WERI-Rb-1 (cell line): ENCODE measurements at regions not wholly inside any gene's neighbourhood (a gene's known extent, or its start where the extent isn't known, plus 50 kb on each side); places are given as distances from the start of the nearest gene placed in this dataset.

ENCODE experiments used
- DNase-seq: peaks from one replicate; pipeline ENCODE4 v3.0.0-alpha.2; 2020
- H3K27ac ChIP-seq: fragments of 250-450 bp; sonication (Bioruptor Pico); 2 replicates; pipeline ENCODE4 v1.5.1; 2020; ENCODE audit warnings: mild to moderate bottlenecking, moderate library complexity
- H3K27me3 ChIP-seq: fragments of 250-450 bp; sonication (Bioruptor Pico); 2 replicates; pipeline ENCODE4 v1.5.1; 2021; ENCODE audit warnings: mild to moderate bottlenecking, low read depth, moderate library complexity; ENCODE audit not compliant: insufficient read depth, severe bottlenecking
- H3K36me3 ChIP-seq: fragments of 250-450 bp; sonication (Bioruptor Pico); 2 replicates; pipeline ENCODE4 v1.5.1; 2020; ENCODE audit warnings: mild to moderate bottlenecking, moderate library complexity
- H3K4me3 ChIP-seq: 2 replicates; pipeline ENCODE4 v1.5.1; 2011; ENCODE audit warnings: low read depth, mild to moderate bottlenecking, control low read depth, low read length
- H3K9me3 ChIP-seq: fragments of 250-450 bp; sonication (Bioruptor Pico); 2 replicates; pipeline ENCODE4 v1.5.1; 2021; ENCODE audit warnings: mild to moderate bottlenecking, moderate library complexity; ENCODE audit not compliant: severe bottlenecking
- CTCF ChIP-seq: IDR thresholded peaks from 2 replicates; pipeline ENCODE4 v1.5.1; 2011; ENCODE audit warnings: low read depth, mild to moderate bottlenecking, control low read depth, inconsistent platforms, low read length

- DNase-seq, result no peak
- H3K36me3 ChIP-seq, result no peaks in the 10 kb centered on the region
- H3K4me3 ChIP-seq, result no peak overlapping the region
- TF ChIP-seq CTCF, result no peak
- no peaks in the 10 kb centered on the region for H3K27me3 ChIP-seq
- no peak overlapping the region for H3K27ac ChIP-seq
- no peaks in the 10 kb centered on the region for H3K9me3 ChIP-seq
These were observed 324.7 kb downstream of the SHQ1 start for GRCh38 chr3:72523429-72524151.

- H3K36me3 ChIP-seq, result no peaks in the 10 kb centered on the region
- no peak overlapping the region for H3K4me3 ChIP-seq
- no peak for TF ChIP-seq CTCF
- no peak overlapping the region for H3K27ac ChIP-seq
- DNase-seq, result no peak
- H3K27me3 ChIP-seq, result no peaks in the 10 kb centered on the region
- H3K9me3 ChIP-seq, result no peaks in the 10 kb centered on the region
These were observed 327.4 kb downstream of the SHQ1 start for GRCh38 chr3:72520690-72521308.

GRCh38 chr3:72519946-72520604, 328.2 kb downstream of the SHQ1 start:
- no peak for TF ChIP-seq CTCF
- no peaks in the 10 kb centered on the region for H3K36me3 ChIP-seq
- H3K27ac ChIP-seq, result no peak overlapping the region
- no peak overlapping the region for H3K4me3 ChIP-seq
- no peak for DNase-seq
- H3K27me3 ChIP-seq, result no peaks in the 10 kb centered on the region
- H3K9me3 ChIP-seq, result no peaks in the 10 kb centered on the region

GRCh38 chr3:72517921-72518424, 330.3 kb downstream of the SHQ1 start:
- H3K27ac ChIP-seq, result no peak overlapping the region
- H3K4me3 ChIP-seq, result no peak overlapping the region
- H3K27me3 ChIP-seq, result no peaks in the 10 kb centered on the region
- TF ChIP-seq CTCF, result no peak
- H3K36me3 ChIP-seq, result no peaks in the 10 kb centered on the region
- no peaks in the 10 kb centered on the region for H3K9me3 ChIP-seq
- no peak for DNase-seq

- TF ChIP-seq CTCF, result no peak
- Histone ChIP-seq H3K27ac (no peak overlapping the region), H3K4me3 (no peak overlapping the region), H3K36me3 (no peaks in the 10 kb centered on the region), H3K9me3 (no peaks in the 10 kb centered on the region), H3K27me3 (no peaks in the 10 kb centered on the region)
- no peak for DNase-seq
These were observed 330.9 kb downstream of the SHQ1 start for GRCh38 chr3:72517336-72517735.
